Neural crest cell (in vitro differentiated cells): ENCODE measurements at regions not wholly inside any gene's neighbourhood (a gene's known extent, or its start where the extent isn't known, plus 50 kb on each side); places are given as distances from the start of the nearest gene placed in this dataset.

Experiments used
- DNase-seq: peaks from one replicate; pipeline ENCODE4 v3.0.0; 2021; ENCODE audit warnings: low read depth, mixed read lengths, low spot score
- H3K27ac Mint-ChIP-seq: one replicate; pipeline ENCODE4 v1.8.0; 2021; ENCODE audit warnings: mild to moderate bottlenecking, mixed read lengths; ENCODE audit not compliant: unreplicated experiment
- H3K27me3 Mint-ChIP-seq: 2 replicates; pipeline ENCODE4 v1.8.0; 2021; ENCODE audit warnings: low read depth, mild to moderate bottlenecking, mixed read lengths
- H3K36me3 Mint-ChIP-seq: 2 replicates; pipeline ENCODE4 v1.8.0; 2021; ENCODE audit warnings: low read depth, mild to moderate bottlenecking, mixed read lengths
- H3K4me1 Mint-ChIP-seq: 2 replicates; pipeline ENCODE4 v1.8.0; 2021; ENCODE audit warnings: mixed read lengths
- H3K4me3 Mint-ChIP-seq: one replicate; pipeline ENCODE4 v1.8.0; 2021; ENCODE audit warnings: mild to moderate bottlenecking, mixed read lengths
- H3K9me3 Mint-ChIP-seq: 2 replicates; pipeline ENCODE4 v1.8.0; 2021; ENCODE audit warnings: mixed read lengths
- CTCF ChIP-seq: fragments of 200-600 bp; sonication (generic); conservative IDR thresholded peaks from 2 replicates; pipeline ENCODE4 v1.5.0; 2021; ENCODE audit warnings: antibody characterized with exemption, mild to moderate bottlenecking

GRCh38 chr10:8296734-8297101 is 242.2 kb downstream of the GATA3 start:
- no peak for TF ChIP-seq CTCF
- Mint-ChIP-seq H3K4me1 (peaks cover 7% of the 10 kb centered on the region), H3K27me3 (peaks cover 61% of the 10 kb centered on the region), H3K9me3 (no peaks in the 10 kb centered on the region), H3K27ac (no peak overlapping the region), H3K4me3 (no peak overlapping the region), H3K36me3 (no peaks in the 10 kb centered on the region)
- DNase-seq: no peak

GRCh38 chr10:8297107-8297506 is 242.6 kb downstream of the GATA3 start:
- DNase-seq: no peak
- Mint-ChIP-seq H3K27ac (no peak overlapping the region), H3K4me3 (no peak overlapping the region), H3K36me3 (no peaks in the 10 kb centered on the region), H3K4me1 (peaks cover 7% of the 10 kb centered on the region), H3K9me3 (no peaks in the 10 kb centered on the region), H3K27me3 (peaks cover 62% of the 10 kb centered on the region)
- no peak for TF ChIP-seq CTCF

GRCh38 chr10:8297959-8298358 is 243.5 kb downstream of the GATA3 start:
- no peak overlapping the region for H3K4me3 Mint-ChIP-seq
- no peaks in the 10 kb centered on the region for H3K36me3 Mint-ChIP-seq
- TF ChIP-seq CTCF: no peak
- H3K4me1 Mint-ChIP-seq: peaks cover 7% of the 10 kb centered on the region
- peaks cover 66% of the 10 kb centered on the region for H3K27me3 Mint-ChIP-seq
- H3K9me3 Mint-ChIP-seq: no peaks in the 10 kb centered on the region
- DNase-seq: no peak
- no peak overlapping the region for H3K27ac Mint-ChIP-seq

- no peaks in the 10 kb centered on the region for H3K36me3 Mint-ChIP-seq
- no peak overlapping the region for H3K27ac Mint-ChIP-seq
- peaks cover 64% of the 10 kb centered on the region for H3K27me3 Mint-ChIP-seq
- no peak for DNase-seq
- H3K9me3 Mint-ChIP-seq: no peaks in the 10 kb centered on the region
- no peak overlapping the region for H3K4me3 Mint-ChIP-seq
- peaks cover 7% of the 10 kb centered on the region for H3K4me1 Mint-ChIP-seq
- no peak for TF ChIP-seq CTCF
These were observed 244.5 kb downstream of the GATA3 start for GRCh38 chr10:8298896-8299570.

- DNase-seq: no peak
- H3K9me3 Mint-ChIP-seq: no peaks in the 10 kb centered on the region
- no peaks in the 10 kb centered on the region for H3K36me3 Mint-ChIP-seq
- H3K27me3 Mint-ChIP-seq: peaks cover 60% of the 10 kb centered on the region
- no peak overlapping the region for H3K27ac Mint-ChIP-seq
- H3K4me1 Mint-ChIP-seq: peaks cover 5% of the 10 kb centered on the region
- H3K4me3 Mint-ChIP-seq: no peak overlapping the region
- no peak for TF ChIP-seq CTCF
These were observed 246.4 kb downstream of the GATA3 start for GRCh38 chr10:8300925-8301324.
